Upper lobe of right lung (tissue), 1 donor: ENCODE measurements at regions not wholly inside any gene's neighbourhood (a gene's known extent, or its start where the extent isn't known, plus 50 kb on each side); places are given as distances from the start of the nearest gene placed in this dataset.
"Not testable (repeated sequence)": the region's sequence is repeated elsewhere in the genome, so short reads cannot be mapped to it uniquely, and the experiment has no call there.

ENCODE experiments used
- ATAC-seq: fragments of 200-7000 bp; cut with Tn5 transposase; one replicate; pipeline ENCODE4 v1.9.1; 2020; ENCODE audit warnings: mild to moderate bottlenecking, moderate library complexity
- DNase-seq: peaks from one replicate; pipeline ENCODE4 v3.0.0-alpha.2; 2020
- H3K27ac ChIP-seq: fragments of 200-600 bp; one replicate; pipeline ENCODE4 v1.8.0; 2022
- H3K27me3 ChIP-seq: fragments of 200-600 bp; one replicate; pipeline ENCODE4 v1.8.0; 2022; ENCODE audit warnings: mild to moderate bottlenecking
- H3K36me3 ChIP-seq: fragments of 200-600 bp; one replicate; pipeline ENCODE4 v1.8.0; 2022
- H3K4me1 ChIP-seq: fragments of 200-600 bp; one replicate; pipeline ENCODE4 v1.8.0; 2022
- H3K4me3 ChIP-seq: fragments of 200-600 bp; one replicate; pipeline ENCODE4 v1.8.0; 2022; ENCODE audit warnings: mild to moderate bottlenecking
- H3K9me3 ChIP-seq: fragments of 200-600 bp; one replicate; pipeline ENCODE4 v1.8.0; 2022
- intact Hi-C: fragments of 100-400 bp; cut with DNase I; formaldehyde crosslinking; loops from one replicate; pipeline ENCODE4 v1.11.0; 2022
- TF ChIP-seq, protein P1 (sequence below): fragments of 200-600 bp; IDR thresholded peaks from one replicate; pipeline ENCODE4 v1.8.0; 2022; ENCODE audit warnings: antibody characterized with exemption
- donor health status: DM: no; HTN: yes; CAD: no; lungs with severe emphysema.

DNA sequence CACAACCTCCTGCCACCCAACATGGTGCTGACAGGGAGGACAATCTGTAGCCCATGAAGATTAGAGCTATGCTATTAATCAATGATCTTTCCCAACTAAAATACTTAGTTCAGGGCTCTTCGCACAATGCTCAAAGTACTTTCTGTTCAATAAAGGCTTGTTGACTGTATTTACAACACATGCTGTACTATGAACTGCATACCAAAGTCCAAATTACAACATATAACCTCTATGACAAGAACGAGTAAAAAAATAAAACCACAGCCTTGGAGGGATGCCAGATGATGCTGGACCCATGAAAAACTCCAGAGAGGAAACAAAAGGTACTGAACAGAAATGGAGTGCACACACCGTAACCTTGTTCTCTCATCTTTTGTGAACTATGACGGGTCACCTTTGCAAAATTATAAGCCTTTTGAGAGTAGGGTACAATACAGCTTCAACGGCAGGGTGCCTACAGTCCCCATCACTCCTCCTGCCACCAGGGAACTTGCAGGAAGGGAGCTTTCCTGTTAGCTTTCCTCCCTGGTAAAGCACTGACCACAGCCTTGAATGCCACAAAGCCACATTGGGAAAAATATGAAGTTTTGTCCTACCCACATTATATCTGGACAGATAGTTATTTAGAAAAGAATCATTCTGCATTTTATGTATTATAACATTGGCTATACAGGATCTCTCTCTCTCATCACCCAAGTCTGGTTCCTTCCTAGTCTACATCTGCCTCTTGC, 175.6 kb downstream of the NRIP1 start:
- H3K4me1 ChIP-seq, result no peaks in the 10 kb centered on the region
- H3K36me3 ChIP-seq, result no peaks in the 10 kb centered on the region
- no peak overlapping the region for H3K27ac ChIP-seq
- intact Hi-C loops, result no loop called here
- H3K27me3 ChIP-seq, result no peaks in the 10 kb centered on the region
- no peak overlapping the region for H3K4me3 ChIP-seq
- TF ChIP-seq, protein P1, sequence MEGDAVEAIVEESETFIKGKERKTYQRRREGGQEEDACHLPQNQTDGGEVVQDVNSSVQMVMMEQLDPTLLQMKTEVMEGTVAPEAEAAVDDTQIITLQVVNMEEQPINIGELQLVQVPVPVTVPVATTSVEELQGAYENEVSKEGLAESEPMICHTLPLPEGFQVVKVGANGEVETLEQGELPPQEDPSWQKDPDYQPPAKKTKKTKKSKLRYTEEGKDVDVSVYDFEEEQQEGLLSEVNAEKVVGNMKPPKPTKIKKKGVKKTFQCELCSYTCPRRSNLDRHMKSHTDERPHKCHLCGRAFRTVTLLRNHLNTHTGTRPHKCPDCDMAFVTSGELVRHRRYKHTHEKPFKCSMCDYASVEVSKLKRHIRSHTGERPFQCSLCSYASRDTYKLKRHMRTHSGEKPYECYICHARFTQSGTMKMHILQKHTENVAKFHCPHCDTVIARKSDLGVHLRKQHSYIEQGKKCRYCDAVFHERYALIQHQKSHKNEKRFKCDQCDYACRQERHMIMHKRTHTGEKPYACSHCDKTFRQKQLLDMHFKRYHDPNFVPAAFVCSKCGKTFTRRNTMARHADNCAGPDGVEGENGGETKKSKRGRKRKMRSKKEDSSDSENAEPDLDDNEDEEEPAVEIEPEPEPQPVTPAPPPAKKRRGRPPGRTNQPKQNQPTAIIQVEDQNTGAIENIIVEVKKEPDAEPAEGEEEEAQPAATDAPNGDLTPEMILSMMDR, result no peak
- no peak for ATAC-seq
- DNase-seq, result no peak
- no peaks in the 10 kb centered on the region for H3K9me3 ChIP-seq

DNA sequence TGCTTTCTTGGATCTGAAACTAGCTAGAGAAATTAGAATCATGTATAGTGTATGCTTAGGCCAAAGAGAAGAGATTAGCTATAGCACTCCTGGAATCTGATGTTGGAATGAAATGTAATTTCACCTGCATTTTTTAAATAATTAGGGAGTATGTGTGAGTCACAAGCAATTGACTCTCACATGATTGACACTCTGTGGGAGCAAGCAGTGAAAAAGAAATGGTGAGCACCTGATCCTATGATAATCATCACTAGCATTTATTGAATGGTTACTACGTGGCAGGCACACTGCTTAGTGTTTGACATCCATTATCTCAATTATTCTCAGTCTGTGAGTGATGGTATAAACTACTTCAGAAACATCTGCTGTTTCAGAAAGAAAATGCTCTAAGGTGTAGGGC, 176.6 kb downstream of the NRIP1 start:
- DNase-seq (no peak), ATAC-seq (no peak)
- TF ChIP-seq, protein P1, result no peak
- no peak overlapping the region for H3K27ac ChIP-seq
- no peaks in the 10 kb centered on the region for H3K36me3 ChIP-seq
- no peaks in the 10 kb centered on the region for H3K27me3 ChIP-seq
- H3K4me1 ChIP-seq, result no peaks in the 10 kb centered on the region
- no peaks in the 10 kb centered on the region for H3K9me3 ChIP-seq
- H3K4me3 ChIP-seq, result no peak overlapping the region
- intact Hi-C loops, result no loop called here

- intact Hi-C loops, result no loop called here
- TF ChIP-seq, protein P1, result no peak
- Histone ChIP-seq H3K27me3 (no peaks in the 10 kb centered on the region), H3K4me1 (no peaks in the 10 kb centered on the region), H3K27ac (no peak overlapping the region), H3K9me3 (no peaks in the 10 kb centered on the region), H3K36me3 (no peaks in the 10 kb centered on the region), H3K4me3 (no peak overlapping the region)
- no peak for DNase-seq
- ATAC-seq, result no peak
These were observed 178.8 kb downstream of the NRIP1 start for GRCh38 chr21:14886001-14886400.

DNA sequence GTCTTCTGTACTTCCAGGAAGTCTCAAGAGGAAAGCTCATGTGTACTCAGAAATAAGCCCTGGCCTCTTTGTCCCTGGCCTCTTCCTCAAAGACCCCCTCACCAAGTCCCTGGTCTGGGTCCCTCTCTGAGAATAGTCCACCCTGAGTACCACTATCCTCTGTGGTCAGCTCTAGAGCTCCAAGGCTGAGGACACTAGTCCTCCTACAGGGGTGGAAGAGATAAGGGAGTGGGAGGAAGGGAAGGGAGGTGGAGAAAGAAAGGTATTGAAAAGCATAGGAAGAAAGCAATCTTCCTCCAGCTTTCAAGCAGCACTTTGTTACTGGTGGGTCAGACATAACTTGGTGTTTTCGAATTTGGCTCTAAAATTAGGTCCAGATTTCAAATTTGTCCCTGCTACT, 181.4 kb downstream of the NRIP1 start:
- DNase-seq (no peak), ATAC-seq (no peak)
- H3K9me3 ChIP-seq, result no peaks in the 10 kb centered on the region
- H3K4me3 ChIP-seq, result no peak overlapping the region
- no peak overlapping the region for H3K27ac ChIP-seq
- no peaks in the 10 kb centered on the region for H3K27me3 ChIP-seq
- intact Hi-C loops, result no loop called here
- peaks cover 1% of the 10 kb centered on the region for H3K4me1 ChIP-seq
- H3K36me3 ChIP-seq, result no peaks in the 10 kb centered on the region
- TF ChIP-seq, protein P1, result no peak

DNA sequence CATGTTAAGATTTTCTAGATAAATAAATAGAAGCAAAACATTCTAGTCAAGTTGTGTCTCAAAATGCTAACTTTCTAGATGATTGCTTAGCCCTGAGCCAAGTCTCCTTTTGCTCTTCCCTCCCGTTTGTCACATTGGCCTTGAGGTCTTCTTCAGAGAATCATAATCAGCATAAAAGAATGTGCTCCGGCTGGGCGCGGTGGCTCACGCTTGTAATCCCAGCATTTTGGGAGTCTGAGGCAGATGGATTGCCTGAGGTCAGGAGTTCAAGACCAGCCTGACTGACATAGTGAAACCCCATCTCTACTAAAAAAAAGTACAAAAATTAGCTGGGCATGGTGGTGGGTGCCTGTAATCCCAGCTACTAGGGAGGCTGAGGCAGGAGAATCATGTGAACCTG, 182.3 kb downstream of the NRIP1 start:
- ATAC-seq, H3K27me3 ChIP-seq: not testable (repeated sequence)

GRCh38 chr21:14881863-14882499, 182.8 kb downstream of the NRIP1 start:
- Histone ChIP-seq H3K27ac (no peak overlapping the region), H3K9me3 (no peaks in the 10 kb centered on the region), H3K4me3 (no peak overlapping the region), H3K4me1 (peaks cover 13% of the 10 kb centered on the region), H3K27me3 (no peaks in the 10 kb centered on the region), H3K36me3 (no peaks in the 10 kb centered on the region)
- TF ChIP-seq, protein P1, result no peak
- intact Hi-C loops, result no loop called here
- ATAC-seq (no peak), DNase-seq (no peak)

More for the DNA sequence above, 182.3 kb downstream of the NRIP1 start:
- H3K4me1 ChIP-seq, H3K27ac ChIP-seq, H3K9me3 ChIP-seq, H3K36me3 ChIP-seq, intact Hi-C loops, H3K4me3 ChIP-seq, DNase-seq: not testable (repeated sequence)
